Heart right ventricle (tissue), 16 donors: ENCODE measurements at regions not wholly inside any gene's neighbourhood (a gene's known extent, or its start where the extent isn't known, plus 50 kb on each side); places are given as distances from the start of the nearest gene placed in this dataset.

Experiments used
- ATAC-seq, 8 donors: fragments of 200-7000 bp; cut with Tn5 transposase; one replicate each; pipeline ENCODE4 v1.9.1; 2020; ENCODE audit warnings: mild to moderate bottlenecking in 8 of 8, moderate library complexity in 8 of 8, moderate number of reproducible peaks in 1 of 8
- DNase-seq, 2 donors: peaks; one replicate each; pipeline ENCODE4 v3.0.0-alpha.2; 2020
- H3K27ac ChIP-seq, 10 donors: fragments of 200-600 bp; sonication (generic) in 2 of 10; one replicate each; pipeline versions ENCODE4 v1.5.0 to v1.8.0; 2020 to 2022; ENCODE audit warnings: mild to moderate bottlenecking in 3 of 10
- H3K27me3 ChIP-seq, 7 donors: fragments of 200-600 bp; one replicate each; pipeline ENCODE4 v1.8.0; 2021 to 2022; ENCODE audit warnings: mild to moderate bottlenecking in 2 of 7
- H3K36me3 ChIP-seq, 9 donors: fragments of 200-600 bp; sonication (generic) in 1 of 9; one replicate each; pipeline versions ENCODE4 v1.5.0 to v1.8.0; 2020 to 2022; ENCODE audit warnings: mild to moderate bottlenecking in 2 of 9
- H3K4me1 ChIP-seq, 9 donors: fragments of 200-600 bp; sonication (generic) in 1 of 9; one replicate each; pipeline versions ENCODE4 v1.5.0 to v1.8.0; 2020 to 2022; ENCODE audit warnings: mild to moderate bottlenecking in 4 of 9
- H3K4me3 ChIP-seq, 10 donors: fragments of 200-600 bp; sonication (generic) in 2 of 10; one replicate each; pipeline versions ENCODE4 v1.5.0 to v1.8.0; 2020 to 2022; ENCODE audit warnings: mild to moderate bottlenecking in 7 of 10, moderate library complexity in 2 of 10
- H3K9me3 ChIP-seq, 11 donors: fragments of 200-600 bp in 10 of 11; sonication (generic) in 2 of 11; one replicate each; pipeline versions ENCODE4 v1.5.0 to v1.8.0; 2013 to 2022; ENCODE audit warnings: mild to moderate bottlenecking in 2 of 11, control low read depth in 1 of 11, moderate library complexity in 1 of 11
- CTCF ChIP-seq, 9 donors: fragments of 200-600 bp; sonication (generic) in 2 of 9; IDR thresholded peaks; one replicate each; pipeline versions ENCODE4 v1.5.0 to v1.8.0; 2021 to 2022; ENCODE audit warnings: antibody characterized with exemption in 9 of 9, mild to moderate bottlenecking in 5 of 9, moderate library complexity in 1 of 9
- WGBS, 2 donors: extraction: QIAGEN DNeasy Blood & Tissue Kit; methylation state at CpG; one replicate each; pipeline ENCODE4 v1.1.7; 2013; ENCODE audit warnings: inconsistent platforms in 1 of 2; 5-methylcytosine and 5-hydroxymethylcytosine counted together
- intact Hi-C, 10 donors: fragments of 100-400 bp; cut with DNase I; formaldehyde crosslinking; loops; one replicate each; pipeline versions ENCODE4 v1.11.1 to v1.14.2; 2022
- donor health status: Arrhythmogenic right ventricular cardiomyopathy.
- donor health status: ischemic (EF 13 %, LVEDD 7.1; RV severe dilation, severe dysfunction).
- donor health status: healthy with polysubstance abuse.
- donor health status: DM: no; HTN: yes; CAD: no.
- donor health status: DM: no; HTN: no; CAD: no.
- donor health status: ischemic (EF 25% LVEDD 6.9; RV normal size, moderate dysfunction).
- donor health status: ischemic (EF 25% LVEDD 5.7; RV mildly dilated, moderate dysfunction).
- donor health status: healthy.
- donor health status: DM: yes; HTN: yes; CAD: no.
- donor health status: Ischemic cardiomyopathy.
- donor health status: ischemic (EF 35%, LVEDD 5.7; RV mildly dilated, moderate dysfunction).
- donor health status: nonischemic (EF 11% LVEDD 7.7; RV severe dilation, severe dysfunction).
- donor health status: DM: yes; HTN: yes; CAD: no.
- donor health status: PGD.
- donor health status: ischemic (EF 29% LVEDD 5.4; RV normal size, mild dysfunction).
- donor health status: nonischemic (EF 23%, LVEDD 6.1; RV moderate dilation, normal function).

- Histone ChIP-seq H3K36me3 (no peaks in the 10 kb centered on the region), H3K27ac (no peak overlapping the region), H3K4me1 (peaks cover 0 to 14% (median 0%) of the 10 kb centered on the region in 9 donors), H3K9me3 (no peaks in the 10 kb centered on the region), H3K4me3 (no peak overlapping the region), H3K27me3 (no peaks in the 10 kb centered on the region)
- ATAC-seq: no peak
- WGBS, 2 donors: 53 to 73% methylated on average over 7 of the region's 7 CpGs
- TF ChIP-seq CTCF (IDR thresholded peaks at IDR 0.05): no peak
- intact Hi-C loops: no loop called here
- DNase-seq: no peak
These were observed 160.1 kb upstream of the TAS2R1 start for GRCh38 chr5:9790276-9790675.

DNA sequence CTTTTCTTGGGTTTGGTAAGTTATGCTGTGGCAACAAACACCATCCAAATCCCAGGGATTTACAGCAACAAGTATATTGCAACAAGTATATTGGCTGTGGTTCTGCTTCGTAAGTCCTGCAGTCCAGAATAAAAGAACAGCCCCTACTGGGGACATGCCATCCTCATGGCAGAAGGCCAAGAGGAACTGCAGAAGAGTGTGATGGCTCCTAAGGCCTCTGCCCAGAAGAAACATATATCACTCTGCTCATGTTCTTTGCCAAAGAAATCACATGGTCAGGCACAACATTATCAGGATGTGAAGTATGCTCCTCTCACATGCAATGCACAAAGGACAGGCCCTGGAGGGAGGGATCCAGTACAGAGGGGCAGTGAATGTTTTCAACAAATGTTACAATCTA, 159.6 kb upstream of the TAS2R1 start:
- Histone ChIP-seq H3K36me3 (no peaks in the 10 kb centered on the region), H3K27me3 (no peaks in the 10 kb centered on the region), H3K27ac (no peak overlapping the region), H3K4me1 (peaks cover 0 to 14% (median 0%) of the 10 kb centered on the region in 9 donors), H3K9me3 (no peaks in the 10 kb centered on the region), H3K4me3 (no peak overlapping the region)
- ATAC-seq: peak in 5 of 8 donors; percentile 37 to 82 (median 65)
- 53 to 71% methylated on average over 1 of the region's 1 CpG for WGBS, 2 donors
- TF ChIP-seq CTCF (IDR thresholded peaks at IDR 0.05): no peak
- intact Hi-C loops: no loop called here
- no peak for DNase-seq

GRCh38 chr5:9787861-9788600, 157.9 kb upstream of the TAS2R1 start:
- H3K4me3 ChIP-seq: no peak overlapping the region
- H3K9me3 ChIP-seq: no peaks in the 10 kb centered on the region
- no peak for TF ChIP-seq CTCF (IDR thresholded peaks at IDR 0.05)
- no peaks in the 10 kb centered on the region for H3K36me3 ChIP-seq
- ATAC-seq (peak; percentile 51 to 87 (median 66)), DNase-seq (peak; percentile 14 to 20)
- H3K27me3 ChIP-seq: no peaks in the 10 kb centered on the region
- H3K4me1 ChIP-seq: peaks cover 0 to 14% (median 0%) of the 10 kb centered on the region in 9 donors
- H3K27ac ChIP-seq: no peak overlapping the region
- intact Hi-C loops: no loop called here
- 24 to 28% methylated on average over 8 of the region's 8 CpGs for WGBS, 2 donors

DNA sequence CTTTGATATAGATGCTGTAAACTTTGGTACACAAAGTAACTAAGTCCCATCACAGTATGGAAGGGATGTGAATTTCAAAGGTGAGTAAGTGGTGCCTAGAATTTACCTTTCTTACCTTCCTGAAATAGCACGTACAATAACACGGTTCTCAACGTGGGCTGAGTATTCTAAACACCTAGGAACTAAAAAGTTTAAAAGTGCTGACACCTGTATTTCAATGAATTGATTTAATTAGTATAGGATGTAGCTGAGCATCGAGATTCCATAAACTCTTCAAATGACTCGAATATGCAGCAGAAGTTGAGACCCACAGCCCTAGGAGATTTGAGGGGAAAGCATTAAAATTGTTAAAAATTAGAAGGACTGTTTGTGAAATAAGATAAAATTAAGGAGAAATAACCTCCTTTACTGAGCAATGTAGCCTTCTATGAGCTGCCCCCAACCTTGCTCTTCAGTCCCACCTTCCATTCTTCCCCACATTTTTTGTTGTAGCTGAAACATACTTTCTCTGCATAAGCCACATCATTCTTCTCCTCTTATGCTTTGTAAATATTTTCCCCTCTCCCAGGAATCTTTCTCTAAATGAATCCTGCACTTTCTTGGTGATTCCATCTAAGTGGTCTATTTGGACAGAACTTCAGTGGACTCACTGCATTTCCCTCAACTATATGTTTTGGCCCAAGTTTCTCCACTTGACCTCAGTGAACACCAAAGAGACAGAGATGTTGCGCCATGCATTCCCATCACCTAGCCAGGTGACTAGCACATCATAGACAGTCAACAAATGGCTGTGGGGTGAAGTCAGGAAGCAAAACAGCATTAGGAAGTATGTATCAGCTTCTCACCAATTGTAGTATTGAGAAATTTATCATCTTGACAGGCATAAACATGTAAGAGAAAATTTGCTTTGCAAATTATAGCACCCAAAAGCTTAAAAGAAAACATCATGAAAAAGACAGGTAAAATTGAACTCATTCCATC, 156.5 kb upstream of the TAS2R1 start:
- H3K36me3 ChIP-seq: no peaks in the 10 kb centered on the region
- WGBS, 2 donors: 85 to 89% methylated on average over 6 of the region's 6 CpGs
- peaks cover 0 to 14% (median 0%) of the 10 kb centered on the region in 9 donors for H3K4me1 ChIP-seq
- H3K4me3 ChIP-seq: no peak overlapping the region
- H3K9me3 ChIP-seq: no peaks in the 10 kb centered on the region
- H3K27me3 ChIP-seq: no peaks in the 10 kb centered on the region
- ATAC-seq (no peak), DNase-seq (no peak)
- TF ChIP-seq CTCF (IDR thresholded peaks at IDR 0.05): no peak
- intact Hi-C loops: no loop called here
- no peak overlapping the region for H3K27ac ChIP-seq
